GM23338 (cell line): ENCODE measurements at regions not wholly inside any gene's neighbourhood (a gene's known extent, or its start where the extent isn't known, plus 50 kb on each side); places are given as distances from the start of the nearest gene placed in this dataset.

Experiments
- CTCF ChIP-seq, 2 experiments: fragments of 200-600 bp in 1 of 2; sonication (generic) in 1 of 2; conservative IDR thresholded peaks; 2 replicates each; pipeline versions ENCODE4 v1.5.1 to v1.6.1; 2016 to 2017; ENCODE audit warnings: antibody characterized with exemption in 2 of 2, low read depth in 2 of 2, mild to moderate bottlenecking in 2 of 2, moderate library complexity in 1 of 2
- EZH2 ChIP-seq: fragments of 200-600 bp; sonication (generic); IDR thresholded peaks from one replicate; pipeline ENCODE4 v1.8.0; 2017; ENCODE audit warnings: antibody characterized with exemption, mild to moderate bottlenecking, low read depth; ENCODE audit not compliant: unreplicated experiment
- EZH2phosphoT487 ChIP-seq: fragments of 200-600 bp; sonication (generic); IDR thresholded peaks from one replicate; pipeline ENCODE4 v1.8.1; 2018; ENCODE audit warnings: antibody characterized with exemption; ENCODE audit not compliant: unreplicated experiment
- JUNB ChIP-seq: IDR thresholded peaks from one replicate; pipeline ENCODE4 v1.6.1; 2016; ENCODE audit warnings: antibody characterized with exemption; ENCODE audit not compliant: unreplicated experiment
- POLR2AphosphoS5 ChIP-seq: IDR thresholded peaks from 2 replicates; pipeline ENCODE4 v1.6.1; 2016; ENCODE audit warnings: antibody characterized with exemption, low read depth
- TF ChIP-seq, protein P1 (sequence below): IDR thresholded peaks from 2 replicates; pipeline ENCODE4 v1.6.1; 2016; ENCODE audit warnings: antibody characterized with exemption

GRCh38 chr17:77070888-77071279 lies 69.9 kb upstream of the SEC14L1 start:
- TF ChIP-seq CTCF (conservative IDR thresholded peaks at IDR 0.05; ENCODE audit: low read depth in 2 of 2) (no peak), POLR2AphosphoS5 (no peak), JUNB (no peak), EZH2 (no peak), EZH2phosphoT487 (no peak)
- TF ChIP-seq, protein P1, sequence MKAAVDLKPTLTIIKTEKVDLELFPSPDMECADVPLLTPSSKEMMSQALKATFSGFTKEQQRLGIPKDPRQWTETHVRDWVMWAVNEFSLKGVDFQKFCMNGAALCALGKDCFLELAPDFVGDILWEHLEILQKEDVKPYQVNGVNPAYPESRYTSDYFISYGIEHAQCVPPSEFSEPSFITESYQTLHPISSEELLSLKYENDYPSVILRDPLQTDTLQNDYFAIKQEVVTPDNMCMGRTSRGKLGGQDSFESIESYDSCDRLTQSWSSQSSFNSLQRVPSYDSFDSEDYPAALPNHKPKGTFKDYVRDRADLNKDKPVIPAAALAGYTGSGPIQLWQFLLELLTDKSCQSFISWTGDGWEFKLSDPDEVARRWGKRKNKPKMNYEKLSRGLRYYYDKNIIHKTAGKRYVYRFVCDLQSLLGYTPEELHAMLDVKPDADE = no peak
